HG03442 (cell line): ENCODE measurements at regions not wholly inside any gene's neighbourhood (a gene's known extent, or its start where the extent isn't known, plus 50 kb on each side); places are given as distances from the start of the nearest gene placed in this dataset.
"Not testable (repeated sequence)": the region's sequence is repeated elsewhere in the genome, so short reads cannot be mapped to it uniquely, and the experiment has no call there.

Source experiments
- ATAC-seq: cut with Tn5 transposase; IDR thresholded peaks from one replicate; pipeline ENCODE4 v1.9.1; 2021; ENCODE audit warnings: mild to moderate bottlenecking, moderate library complexity; ENCODE audit not compliant: unreplicated experiment

DNA sequence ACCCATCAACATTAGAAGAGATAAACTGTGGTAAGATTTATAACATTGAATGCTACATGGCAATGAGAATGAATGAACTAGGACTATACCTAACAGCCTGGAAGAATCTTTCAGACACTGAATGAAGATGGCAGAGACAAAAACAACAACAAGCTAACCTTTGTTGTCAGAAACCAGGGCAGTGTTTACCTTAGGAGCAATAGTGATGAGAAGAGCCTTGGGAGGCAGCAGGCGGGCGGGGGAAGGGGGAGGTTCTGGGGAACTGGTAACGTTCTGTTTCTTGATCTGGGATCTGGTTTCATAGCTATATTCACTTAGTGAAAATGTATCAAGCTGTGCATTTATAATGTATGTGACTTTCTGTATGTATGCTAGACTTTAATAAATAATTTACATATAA, 139.0 kb upstream of the TNRC6C start:
- ATAC-seq = no peak

DNA sequence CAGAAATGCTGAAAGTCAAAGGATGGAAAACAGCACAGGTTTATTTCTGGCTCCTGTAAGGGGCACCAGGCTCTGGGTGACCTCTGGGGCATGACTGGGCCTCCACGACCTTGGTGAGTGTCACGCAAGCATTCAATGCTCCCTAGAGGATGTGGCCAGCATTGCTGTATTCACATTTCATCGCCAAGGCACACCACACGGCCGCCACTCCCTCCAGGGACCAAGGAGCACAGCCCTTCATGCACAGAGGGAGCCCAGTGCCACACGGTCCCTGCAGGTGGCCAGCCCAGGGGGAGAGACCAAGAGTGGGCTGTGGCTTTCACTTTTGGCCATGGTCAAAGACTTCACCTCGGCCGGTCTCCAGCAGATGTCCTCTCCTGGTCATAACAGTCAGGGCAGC, 137.4 kb upstream of the TNRC6C start:
- ATAC-seq = no peak

DNA sequence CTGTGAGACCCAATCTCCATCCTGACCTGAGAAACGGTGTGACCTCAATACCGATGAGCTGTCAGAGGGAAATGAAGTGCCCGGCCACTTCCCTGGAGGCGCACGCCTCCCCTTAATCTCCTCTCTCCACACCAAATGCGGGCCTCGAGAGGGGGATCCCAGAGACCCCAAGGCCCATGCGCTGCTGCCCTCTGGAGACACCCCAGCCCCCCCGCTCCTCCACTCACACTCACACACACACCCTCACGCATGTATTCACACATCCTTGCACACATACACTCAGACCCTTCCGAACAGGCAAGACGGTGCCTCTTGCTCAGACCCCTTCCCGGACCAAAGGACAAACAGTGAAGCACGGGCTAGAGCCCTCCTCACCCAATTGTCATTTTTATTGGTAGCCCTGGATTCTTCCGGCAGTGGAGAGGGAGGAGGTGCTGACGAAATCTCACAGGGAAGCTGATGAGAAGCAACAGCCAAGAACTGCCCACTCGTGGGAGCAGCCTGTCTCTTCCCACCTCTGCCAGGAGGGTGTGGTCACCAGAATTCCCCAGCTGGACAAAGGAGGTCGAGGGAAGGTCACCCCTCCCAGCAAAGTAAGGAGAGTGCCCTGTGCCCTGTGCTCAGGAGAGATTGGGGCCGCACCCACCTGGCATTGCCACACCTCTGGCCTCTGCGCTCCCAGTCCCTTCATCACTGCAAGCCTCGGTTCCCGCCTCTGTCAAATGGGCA, 136.0 kb upstream of the TNRC6C start:
- no peak for ATAC-seq

DNA sequence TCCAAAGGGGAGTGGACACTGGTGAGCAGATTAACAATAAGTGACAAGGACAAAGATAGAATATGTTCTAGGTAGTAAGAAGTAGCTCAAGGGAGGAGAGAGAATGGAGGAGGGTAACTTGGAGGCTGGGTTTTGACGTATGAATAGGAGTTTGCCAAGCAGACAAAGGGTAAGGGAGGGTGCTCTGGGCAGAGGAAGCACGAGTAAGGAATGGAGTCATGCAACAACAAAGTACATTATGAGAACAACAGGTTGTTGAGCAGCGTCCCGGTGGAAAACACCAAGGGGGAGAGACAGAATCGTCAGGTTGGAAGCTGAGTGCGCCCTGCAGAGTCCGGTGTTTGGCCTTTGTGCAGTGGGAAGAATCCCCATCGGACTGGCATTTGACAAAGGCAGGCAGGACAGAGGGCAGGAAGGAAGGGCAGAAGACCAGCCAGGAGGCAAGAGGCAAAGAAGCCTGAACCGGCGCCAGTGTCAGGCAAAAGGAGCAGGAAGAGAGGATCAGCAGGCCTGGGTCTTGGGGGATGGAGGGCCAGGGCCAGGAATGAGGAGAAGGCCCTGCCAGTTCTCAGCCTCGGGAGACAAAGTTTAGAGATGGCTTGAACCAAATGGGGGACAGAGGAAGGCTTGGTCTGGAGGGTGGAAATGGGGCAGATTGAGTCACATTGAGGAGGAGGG, 134.3 kb upstream of the TNRC6C start:
- ATAC-seq = no peak

DNA sequence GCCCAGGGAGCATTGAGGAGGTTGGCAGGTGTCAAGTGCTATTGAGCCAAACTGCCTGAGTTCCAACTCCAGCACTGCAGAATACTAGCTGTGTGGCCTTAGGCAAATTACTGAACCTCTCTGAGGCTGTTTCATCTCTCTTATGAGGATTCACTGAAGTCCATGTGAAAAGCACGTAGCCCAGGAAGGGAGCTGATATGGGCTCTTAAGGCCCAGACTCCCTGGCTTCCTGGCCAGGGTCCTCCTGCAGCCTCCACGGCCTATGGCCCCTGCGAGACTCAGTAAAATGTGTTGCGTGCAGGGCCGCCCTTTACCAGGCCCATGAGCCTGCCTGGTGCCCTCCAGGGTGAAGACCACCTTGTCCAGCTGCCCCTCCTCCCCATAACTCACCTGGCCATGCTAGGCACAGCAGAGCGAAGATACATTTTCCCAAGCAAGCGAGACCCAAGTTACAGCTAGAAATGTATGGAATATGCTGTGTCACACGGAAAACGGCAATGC, 133.7 kb upstream of the TNRC6C start:
- no peak for ATAC-seq

DNA sequence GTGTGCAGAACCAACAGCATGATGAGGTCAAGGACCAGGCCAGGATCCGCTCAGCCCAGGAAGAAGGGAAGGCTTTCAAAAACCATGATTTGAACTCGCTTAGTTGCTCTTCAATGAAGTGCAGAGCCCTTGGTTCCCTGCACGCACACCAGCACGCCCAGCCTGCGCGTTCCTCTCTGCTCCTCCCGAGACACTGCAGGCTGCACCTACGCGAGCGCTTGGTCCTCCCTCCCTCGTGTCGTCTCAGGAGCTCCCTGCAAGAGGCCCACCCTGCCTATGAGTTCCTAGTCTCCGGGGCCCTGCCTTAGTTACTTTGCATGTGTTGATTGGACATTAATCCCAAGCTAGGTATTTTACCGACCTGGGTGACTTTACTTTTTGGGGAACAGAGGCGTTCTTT, 132.9 kb upstream of the TNRC6C start:
- ATAC-seq = no peak

DNA sequence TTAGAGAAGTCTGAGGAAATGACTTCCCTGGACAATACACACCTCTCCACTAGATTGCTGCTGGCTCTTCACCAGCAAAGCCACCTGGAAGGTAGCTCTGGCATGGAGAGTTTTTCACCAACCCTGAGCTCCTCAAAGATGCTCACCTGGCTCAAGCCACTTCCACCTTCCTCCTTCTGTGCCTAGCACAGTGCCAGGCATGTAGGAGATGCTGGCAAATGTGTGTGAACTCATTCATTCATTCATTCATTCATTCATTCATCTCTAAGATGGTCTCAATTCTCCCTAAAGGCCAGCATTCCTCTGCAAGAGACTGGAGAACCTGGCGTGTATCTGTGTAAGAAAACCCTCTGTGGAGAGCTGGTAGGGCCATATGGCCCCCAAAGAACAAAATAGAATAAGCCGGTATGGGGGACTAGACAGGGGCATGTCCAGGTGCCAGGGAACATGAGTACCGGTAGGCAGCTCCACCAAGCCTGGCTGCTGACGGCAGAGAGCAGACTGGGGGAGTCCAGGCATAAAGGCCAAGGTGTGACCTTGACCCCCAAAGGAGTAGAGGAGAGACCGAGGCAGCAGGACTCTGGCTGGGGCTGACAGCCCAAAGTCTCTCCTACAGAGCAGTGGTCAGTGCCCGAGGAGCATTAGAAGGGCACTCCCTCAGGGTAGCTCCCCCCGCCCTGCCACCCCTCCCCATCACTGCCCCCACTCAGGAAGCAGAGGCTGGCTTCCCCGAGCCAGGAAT, 132.2 kb upstream of the TNRC6C start:
- ATAC-seq = no peak

DNA sequence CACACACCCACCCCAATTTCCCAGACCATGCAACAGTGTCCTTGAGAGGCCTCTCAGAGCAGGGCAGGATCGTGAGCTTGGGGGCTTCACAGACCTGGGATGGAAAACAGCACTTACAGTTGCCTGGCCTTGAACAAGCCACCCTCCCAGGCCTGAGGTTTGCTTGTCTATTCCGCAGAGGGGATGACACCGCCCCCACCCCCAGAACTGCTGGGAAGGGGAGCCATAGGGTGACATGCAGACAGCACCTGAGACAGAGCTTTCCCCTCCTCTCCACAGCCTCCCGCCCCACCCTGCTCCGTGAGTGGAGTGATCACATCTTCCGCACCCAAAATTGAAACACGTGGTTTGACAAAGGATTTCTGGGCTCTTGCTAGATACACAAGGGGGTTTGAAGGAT, 131.5 kb upstream of the TNRC6C start:
- ATAC-seq = no peak

DNA sequence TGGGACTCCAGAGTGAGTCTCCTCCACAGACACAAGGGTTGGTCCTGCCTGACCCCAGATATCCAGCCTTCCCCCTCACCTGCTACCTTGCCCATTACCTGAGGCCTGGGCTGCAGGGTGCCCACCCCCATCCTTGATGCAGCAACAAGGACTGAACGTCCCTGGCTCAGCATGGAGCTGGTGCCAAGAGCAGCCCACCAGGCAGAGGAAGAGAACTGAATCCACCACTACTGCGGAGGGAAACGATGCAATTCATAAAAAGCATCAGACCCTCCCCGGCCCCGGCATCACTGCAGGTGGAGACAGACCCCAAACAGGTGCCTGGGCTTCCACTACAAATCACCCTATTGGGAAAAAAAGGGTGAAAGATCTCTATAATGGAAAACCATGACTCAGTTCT, 131.0 kb upstream of the TNRC6C start:
- no peak for ATAC-seq

DNA sequence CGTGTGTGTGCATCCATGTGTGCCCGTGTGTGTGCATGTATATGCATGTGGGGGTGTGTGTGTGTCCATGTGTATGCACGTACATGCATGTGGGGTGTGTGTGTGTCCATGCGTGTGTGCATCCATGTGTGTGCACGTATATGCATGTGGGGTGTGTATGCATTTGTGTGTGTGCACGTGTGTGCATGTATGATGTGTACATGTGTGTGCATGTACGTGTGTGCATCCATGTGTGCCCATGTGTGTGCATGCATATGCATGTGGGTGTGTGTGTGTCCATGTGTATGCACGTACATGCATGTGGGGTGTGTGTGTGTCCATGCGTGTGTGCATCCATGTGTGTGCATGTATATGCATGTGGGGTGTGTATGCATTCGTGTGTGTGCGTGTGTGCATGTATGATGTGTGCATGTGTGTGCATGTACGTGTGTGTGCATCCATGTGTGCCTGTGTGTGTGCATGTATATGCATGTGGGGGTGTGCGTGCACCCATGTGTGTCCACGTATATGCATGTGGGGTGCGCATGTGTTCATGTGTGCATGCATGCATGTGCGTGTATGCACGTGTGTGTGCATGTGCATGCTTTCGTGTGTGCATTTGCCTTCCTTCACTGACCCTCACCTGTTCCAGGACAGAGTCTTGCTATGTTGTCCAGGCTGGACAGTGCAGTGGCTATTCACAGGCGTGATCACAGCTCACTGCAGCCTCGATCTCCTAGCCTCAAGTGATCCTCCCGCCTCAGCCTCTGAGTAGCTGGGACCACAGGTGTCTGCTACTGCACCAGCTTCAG, 129.6 kb upstream of the TNRC6C start:
- no peak for ATAC-seq

DNA sequence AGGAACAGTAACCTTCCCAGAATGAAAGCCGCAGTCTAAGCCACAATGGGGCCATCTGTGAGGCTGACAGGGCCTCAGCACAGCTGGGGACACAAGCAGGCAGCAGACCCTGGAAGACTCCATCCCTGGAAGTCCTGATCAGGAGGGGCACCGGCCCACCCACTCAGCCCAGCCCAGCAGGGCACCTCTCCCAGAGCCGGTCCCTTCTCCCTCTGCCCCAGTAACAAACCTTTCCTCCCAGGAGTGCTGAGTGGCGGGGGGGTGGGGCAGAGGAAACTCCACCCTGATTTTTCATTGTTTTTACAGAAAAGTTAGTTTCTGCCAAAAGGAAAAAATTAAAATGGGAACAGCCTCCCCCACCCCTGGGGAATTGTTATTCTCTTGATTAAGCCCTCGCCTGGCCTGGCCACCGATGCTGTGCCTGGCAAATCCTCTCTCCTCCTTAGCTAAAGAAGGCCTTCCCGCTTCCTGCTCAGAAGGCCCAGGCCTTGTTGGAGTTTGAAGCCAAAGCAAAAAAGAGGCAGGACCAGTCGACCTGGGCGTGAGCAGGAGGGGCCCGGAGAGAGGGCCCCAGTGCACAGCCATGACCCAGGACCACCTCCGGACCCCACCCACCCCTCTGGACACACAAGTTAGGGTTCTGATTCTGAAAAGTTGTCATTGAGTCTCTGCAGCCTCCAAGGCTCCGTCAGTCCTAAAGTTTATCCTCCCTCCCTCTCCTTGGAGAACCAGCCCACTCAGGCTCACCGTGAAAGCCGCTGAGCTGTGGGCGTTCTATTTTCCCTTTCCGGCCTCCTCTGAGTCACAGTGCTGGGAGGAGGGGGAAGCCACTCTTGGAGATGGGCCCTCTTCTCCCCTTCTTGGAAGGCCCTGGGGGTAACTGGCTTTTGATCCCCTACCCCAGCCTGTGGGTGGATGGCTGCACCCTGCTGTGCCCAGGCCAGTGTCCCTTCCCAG, 128.4 kb upstream of the TNRC6C start:
- no peak for ATAC-seq

DNA sequence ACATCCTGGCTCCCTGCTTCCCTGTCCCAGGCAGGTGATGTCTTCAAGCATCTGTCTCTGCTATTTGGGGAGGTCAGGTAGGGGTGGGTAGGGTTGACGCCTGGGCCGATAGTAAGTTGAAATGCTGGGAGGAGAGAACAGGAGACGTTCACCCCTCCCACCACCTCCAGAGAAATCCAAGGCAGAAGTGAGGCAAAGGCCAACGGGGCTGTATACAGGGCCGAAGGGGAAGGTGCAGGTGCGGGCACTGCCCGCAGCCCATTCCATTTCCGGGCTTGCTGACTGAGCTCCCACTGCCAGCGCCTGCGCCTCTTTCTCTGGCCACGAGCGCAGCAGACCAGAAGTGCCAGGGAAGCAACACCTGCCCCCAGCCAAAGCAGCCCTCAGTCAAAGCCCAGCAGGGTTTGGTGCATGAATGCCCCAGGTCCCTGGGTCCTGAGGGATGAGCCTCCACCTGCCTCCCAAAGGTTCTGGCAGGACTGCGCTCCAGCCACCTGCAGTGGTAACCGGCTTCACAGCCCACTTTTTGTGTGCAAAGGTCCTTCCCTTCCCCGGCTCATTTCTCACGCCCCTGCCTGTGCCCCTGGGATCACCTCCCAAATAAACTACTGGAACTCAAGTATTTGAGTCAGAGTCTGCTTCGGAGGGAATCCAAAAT, 127.6 kb upstream of the TNRC6C start:
- no peak for ATAC-seq

DNA sequence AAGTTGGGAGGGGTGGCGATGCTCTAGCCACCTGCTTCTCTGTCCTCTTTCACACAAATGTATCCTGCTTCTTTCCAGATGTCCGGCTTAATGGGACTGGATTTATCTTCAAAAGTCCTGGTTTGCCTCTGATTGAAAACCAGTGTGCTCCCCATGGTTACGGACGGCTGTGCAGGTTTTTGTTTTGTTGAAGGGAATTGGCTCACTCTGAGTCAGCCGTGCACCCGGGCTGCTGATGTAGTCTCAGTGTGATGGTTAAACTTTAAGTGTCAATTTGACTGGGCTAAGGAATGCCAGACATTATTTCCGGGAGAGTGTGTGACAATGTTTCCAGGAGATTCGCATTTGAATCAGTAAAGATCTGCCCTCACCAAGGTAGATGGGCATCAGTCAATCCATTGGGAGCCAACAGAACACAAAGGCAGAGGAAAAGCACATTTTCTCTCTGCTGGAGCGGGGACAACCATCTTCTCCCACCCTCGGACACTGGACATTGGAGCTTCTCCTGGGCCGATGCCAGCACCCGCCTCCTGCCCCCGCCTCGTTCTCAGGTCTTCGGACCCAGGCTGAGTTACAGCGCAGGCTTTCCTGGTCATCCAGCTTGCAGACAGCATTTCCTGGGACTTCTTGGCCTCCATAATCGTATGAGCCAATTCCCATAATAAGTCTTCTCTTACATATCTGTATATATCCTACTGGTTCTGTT, 126.9 kb upstream of the TNRC6C start:
- no peak for ATAC-seq

DNA sequence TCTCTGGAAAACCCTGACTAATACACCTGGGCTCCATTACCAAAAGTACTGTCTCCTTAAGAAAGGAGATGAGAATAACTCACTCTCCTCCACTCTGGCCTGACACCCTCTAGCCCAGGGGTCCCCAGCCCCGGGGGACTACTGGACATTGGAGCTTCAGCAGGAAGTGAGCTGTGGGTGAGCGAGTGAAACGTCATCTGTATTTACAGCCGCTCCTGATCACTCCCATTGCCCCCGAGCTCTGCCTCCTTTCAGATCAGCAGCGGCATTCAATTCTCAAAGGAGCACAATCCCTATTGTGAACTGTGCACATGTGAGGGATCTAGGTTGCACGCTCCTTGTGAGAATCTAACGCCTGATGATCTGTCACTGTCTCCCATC, 126.3 kb upstream of the TNRC6C start:
- no peak for ATAC-seq

DNA sequence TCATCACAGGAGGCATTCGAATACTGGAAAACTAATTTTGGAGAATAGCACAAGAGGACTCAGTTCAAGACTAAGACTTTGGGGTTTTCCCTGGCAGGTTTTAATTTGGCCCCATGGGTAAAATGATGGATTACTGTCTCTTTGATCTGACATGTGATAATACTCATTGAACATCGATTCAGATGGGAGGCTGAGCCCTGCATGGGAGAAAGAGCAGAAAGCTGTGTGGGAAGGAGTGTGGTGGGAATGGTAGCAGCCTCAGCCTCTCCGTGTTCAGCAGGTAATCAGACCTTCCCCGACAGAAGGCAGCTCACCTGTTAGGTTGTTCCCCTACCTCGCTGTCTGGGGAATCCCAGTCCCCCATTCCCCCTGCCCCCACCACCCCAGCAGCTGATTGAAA, 124.7 kb upstream of the TNRC6C start:
- ATAC-seq = no peak

DNA sequence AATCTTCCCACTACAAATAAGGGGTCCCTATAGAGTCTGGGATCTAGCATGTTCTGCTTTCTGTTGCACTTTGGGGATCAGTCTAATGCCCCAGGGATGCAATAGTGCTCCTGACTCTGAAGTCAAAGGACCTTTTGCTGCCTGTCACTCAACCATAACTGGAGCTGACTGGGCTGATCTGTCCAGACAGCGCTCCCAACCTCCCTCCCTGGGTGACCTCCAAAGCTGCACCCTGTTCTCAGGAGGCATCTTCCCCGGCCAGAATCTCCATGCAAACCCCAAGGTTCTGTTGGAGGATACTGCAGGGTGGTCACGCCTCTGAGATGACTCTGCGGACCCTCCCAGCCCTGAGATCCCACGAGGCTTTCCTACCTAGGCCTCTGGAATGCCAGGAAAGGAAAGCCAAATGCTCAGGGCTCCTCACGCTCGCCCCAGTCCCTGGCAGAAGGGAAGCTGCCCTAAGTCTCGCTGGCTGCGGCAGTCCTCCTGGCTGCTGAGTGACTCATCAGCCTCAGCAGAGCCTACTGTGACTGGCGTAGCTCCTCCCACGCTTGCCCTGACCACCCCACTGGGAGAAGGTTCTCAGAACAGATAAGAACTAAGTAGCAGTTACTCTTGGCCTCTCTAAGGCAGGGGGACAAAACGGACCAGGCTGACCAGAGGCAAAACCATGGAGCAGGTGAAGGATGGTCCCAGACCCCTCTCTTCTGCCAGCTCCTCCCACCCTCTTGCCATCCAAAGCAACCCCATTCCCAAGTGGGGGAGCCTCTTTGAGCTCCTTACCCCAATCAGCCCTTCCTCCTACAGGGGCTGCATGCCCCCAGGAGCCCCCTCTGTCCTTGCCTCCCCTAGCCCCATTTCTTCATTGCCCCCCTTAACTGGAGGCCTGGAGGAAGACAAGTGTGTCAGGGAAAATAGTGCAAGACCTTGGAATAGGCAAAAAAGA, 124.1 kb upstream of the TNRC6C start:
- no peak for ATAC-seq

DNA sequence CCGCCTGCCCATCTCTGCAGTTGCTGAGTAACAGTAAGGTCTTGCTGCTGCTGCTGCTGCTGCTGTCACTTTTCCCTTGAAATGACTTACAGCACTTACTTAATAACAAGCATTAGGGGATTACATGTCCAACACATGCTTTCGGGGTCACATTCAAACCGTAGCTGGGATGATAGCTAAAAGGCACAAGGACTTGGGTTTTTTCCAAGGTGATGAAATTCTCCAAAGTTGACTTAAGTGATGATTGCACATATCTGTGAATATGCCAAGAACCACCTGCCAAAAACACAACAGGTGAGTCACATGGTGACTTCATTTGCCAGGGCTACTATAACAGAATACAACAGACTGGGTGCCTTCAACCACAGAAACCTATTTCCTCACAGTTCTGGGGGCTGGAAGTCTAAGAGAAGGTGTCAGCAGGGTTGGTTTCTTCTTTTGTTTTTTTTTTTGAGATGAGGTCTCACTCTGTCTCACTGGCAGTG, 121.9 kb upstream of the TNRC6C start:
- no peak for ATAC-seq

DNA sequence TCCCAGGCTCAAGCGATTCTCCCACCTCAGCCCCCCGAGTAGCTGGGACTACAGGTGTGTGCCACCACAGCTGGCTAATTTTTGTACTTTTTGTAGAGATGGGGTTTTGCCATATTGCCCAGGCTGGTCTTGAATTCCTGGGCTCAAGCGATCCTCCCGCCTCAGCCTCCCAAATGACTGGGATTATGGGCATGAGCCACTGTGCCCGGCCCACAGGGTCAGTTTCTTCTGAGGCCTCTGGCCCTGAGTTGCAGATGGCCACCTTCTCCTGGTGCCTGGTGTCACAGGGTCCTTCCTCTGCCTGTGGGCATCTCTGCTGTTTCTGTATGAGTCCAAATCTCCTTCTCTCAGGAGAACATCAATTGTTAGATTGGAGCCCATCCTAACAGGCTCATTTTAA, 121.4 kb upstream of the TNRC6C start:
- not testable (repeated sequence) for ATAC-seq
